ENCODE measurements at regions not wholly inside any gene's neighbourhood (a gene's known extent, or its start where the extent isn't known, plus 50 kb on each side); places are given as distances from the start of the nearest gene placed in this dataset.

DNA sequence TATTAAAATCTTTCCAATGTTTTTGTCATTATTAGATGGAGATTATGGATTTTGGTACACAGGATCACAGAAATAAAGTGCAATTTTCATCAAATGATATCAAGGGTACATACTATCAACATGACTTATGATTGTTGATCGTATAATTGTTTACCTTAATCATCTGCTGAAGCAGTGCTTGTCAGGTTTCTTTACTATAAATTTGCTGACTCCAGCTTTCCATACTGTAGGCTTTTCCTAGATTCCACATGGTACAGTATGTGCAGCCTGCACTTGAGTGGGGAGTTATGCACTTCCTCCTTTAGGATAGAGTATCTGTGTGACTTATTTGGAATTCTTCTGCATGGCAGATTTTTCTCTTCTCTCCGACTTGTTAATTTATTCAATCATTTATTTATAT lies 187.6 kb upstream of the DPP10 start:
- no peak for TF ChIP-seq CTCF (IDR thresholded peaks at IDR 0.05; ENCODE audit: low read length)
- TF ChIP-seq EZH2 (IDR thresholded peaks at IDR 0.05; ENCODE audit: borderline replicate concordance, low read length): no peak

Data from OCI-LY1 (cell line).